BJ (cell line): ENCODE measurements at regions not wholly inside any gene's neighbourhood (a gene's known extent, or its start where the extent isn't known, plus 50 kb on each side); places are given as distances from the start of the nearest gene placed in this dataset.
"Not testable (repeated sequence)": the region's sequence is repeated elsewhere in the genome, so short reads cannot be mapped to it uniquely, and the experiment has no call there.

Source experiments
- CTCF ChIA-PET: fragments of 350-600 bp; formaldehyde crosslinking; extraction: SDS; loops from one replicate; lab custom pipeline; 2021; ENCODE audit warnings: antibody characterized with exemption, inconsistent platforms; lab: Yijun Ruan, JAX
- POLR2A ChIA-PET: fragments of 300-600 bp; sonication (Branson Sonifier 250); formaldehyde crosslinking; extraction: SDS; loops from one replicate; lab custom pipeline; 2021; ENCODE audit warnings: antibody characterized with exemption; lab: Charles Lee
- DNase-seq: peaks from one replicate; pipeline ENCODE4 v3.0.0-alpha.2; 2011; ENCODE audit warnings: low read depth
- H3K27me3 ChIP-seq: 2 replicates; pipeline ENCODE4 v1.6.0; 2011; ENCODE audit warnings: low read length; ENCODE audit not compliant: control insufficient read depth, insufficient read depth
- H3K36me3 ChIP-seq: 2 replicates; pipeline ENCODE4 v1.5.1; 2011; ENCODE audit warnings: low read length; ENCODE audit not compliant: control insufficient read depth, insufficient read depth
- H3K4me3 ChIP-seq: 2 replicates; pipeline ENCODE4 v1.5.1; 2011; ENCODE audit warnings: low read depth, mild to moderate bottlenecking, control low read depth, low read length
- TF ChIP-seq, protein P1 (sequence below): IDR thresholded peaks from 2 replicates; pipeline ENCODE4 v1.5.1; 2011; ENCODE audit warnings: low read depth, mild to moderate bottlenecking, control low read depth, inconsistent platforms, low read length, moderate library complexity; ENCODE audit not compliant: insufficient read depth

DNA sequence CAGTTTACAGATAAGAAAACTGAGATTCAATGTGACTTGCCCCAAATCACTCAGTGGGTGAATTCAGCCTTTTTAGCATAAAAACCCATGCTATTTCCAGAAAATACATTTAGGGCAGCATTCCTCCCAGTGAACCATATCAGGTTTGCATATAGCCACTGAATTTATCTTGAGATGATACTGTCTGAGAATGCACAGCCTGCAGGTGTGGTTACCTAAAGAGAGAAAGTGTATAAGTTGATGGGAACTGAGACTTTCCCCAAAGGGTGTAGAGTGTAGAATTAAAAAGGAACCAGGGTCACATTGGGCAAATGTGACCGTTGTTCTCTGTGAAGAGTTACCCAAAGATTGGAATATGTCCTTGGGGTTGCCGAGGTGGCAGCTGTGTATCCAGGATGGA lies 100.0 kb upstream of the PIK3R1 start:
- DNase-seq: no peak
- Histone ChIP-seq H3K27me3 (no peaks in the 10 kb centered on the region), H3K36me3 (no peaks in the 10 kb centered on the region), H3K4me3 (no peak overlapping the region)
- TF ChIP-seq, protein P1, sequence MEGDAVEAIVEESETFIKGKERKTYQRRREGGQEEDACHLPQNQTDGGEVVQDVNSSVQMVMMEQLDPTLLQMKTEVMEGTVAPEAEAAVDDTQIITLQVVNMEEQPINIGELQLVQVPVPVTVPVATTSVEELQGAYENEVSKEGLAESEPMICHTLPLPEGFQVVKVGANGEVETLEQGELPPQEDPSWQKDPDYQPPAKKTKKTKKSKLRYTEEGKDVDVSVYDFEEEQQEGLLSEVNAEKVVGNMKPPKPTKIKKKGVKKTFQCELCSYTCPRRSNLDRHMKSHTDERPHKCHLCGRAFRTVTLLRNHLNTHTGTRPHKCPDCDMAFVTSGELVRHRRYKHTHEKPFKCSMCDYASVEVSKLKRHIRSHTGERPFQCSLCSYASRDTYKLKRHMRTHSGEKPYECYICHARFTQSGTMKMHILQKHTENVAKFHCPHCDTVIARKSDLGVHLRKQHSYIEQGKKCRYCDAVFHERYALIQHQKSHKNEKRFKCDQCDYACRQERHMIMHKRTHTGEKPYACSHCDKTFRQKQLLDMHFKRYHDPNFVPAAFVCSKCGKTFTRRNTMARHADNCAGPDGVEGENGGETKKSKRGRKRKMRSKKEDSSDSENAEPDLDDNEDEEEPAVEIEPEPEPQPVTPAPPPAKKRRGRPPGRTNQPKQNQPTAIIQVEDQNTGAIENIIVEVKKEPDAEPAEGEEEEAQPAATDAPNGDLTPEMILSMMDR: no peak
- POLR2A ChIA-PET: no interaction called here
- CTCF ChIA-PET: interaction anchor here (0.9 kb wide), 1 partner anchor 15 kb away, joined by 3 read pairs; no protein-coding TSS in a partner anchor

DNA sequence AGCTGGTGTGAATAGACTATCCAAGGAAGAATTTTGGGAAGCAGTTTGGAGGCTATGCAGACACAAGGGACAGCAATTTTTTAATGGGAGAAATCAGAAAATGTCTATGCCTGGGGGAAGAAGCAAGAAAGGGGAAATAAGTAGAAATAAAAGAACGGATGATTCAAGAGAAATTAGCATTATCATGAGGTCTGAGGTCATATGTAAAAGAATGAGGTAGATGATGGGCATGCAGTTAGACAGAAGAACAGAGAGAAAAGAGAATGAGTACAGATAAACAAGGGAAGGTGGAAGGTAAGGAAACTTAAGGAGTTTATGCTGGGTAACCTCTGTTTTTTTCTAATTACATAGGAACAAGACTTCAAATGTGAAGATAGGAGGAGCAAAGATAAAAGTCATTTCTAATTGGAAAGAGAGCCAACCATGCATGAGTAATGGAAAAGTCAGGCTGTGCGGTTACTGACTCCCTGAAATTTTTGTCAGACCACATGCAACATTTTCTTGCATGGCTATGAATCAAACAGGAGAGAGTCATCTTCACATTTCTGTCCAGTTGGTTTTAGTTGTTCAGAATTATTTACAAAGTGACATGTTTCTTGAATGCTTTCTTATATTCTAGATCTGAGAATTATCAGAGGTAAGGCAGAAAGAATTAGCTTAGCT lies 101.0 kb upstream of the PIK3R1 start:
- TF ChIP-seq, protein P1: no peak
- Histone ChIP-seq H3K4me3 (no peak overlapping the region), H3K27me3 (no peaks in the 10 kb centered on the region), H3K36me3 (no peaks in the 10 kb centered on the region)
- POLR2A ChIA-PET: no interaction called here
- DNase-seq: peak; percentile 83
- CTCF ChIA-PET: interaction anchor here (0.5 kb wide), 1 partner anchor 74 kb away, joined by 3 read pairs; no protein-coding TSS in a partner anchor

DNA sequence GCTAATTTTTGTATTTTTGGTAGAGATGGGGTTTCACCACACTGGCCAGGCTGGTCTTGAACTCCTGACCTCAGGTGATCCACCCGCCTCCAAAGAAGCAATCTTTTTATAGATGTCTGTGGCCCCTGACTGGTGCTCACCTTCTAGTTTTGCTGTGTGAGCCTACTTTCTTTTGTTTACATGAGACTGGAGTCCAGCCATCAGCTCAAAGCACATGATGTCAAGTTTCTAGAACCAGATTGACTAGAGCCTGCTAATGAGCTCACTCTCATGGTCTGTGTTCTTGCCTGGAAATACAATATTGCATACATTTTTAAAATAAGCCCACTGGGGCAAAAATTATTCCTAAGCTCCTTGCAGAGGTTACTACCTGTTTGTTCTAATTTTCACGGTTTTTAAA lies 102.9 kb upstream of the PIK3R1 start:
- H3K27me3 ChIP-seq: no peaks in the 10 kb centered on the region
- H3K4me3 ChIP-seq: no peak overlapping the region
- CTCF ChIA-PET: interaction anchor here (0.6 to 0.8 kb wide), 2 partner anchors 30 to 77 kb away, joined by 3 read pairs; no protein-coding TSS in a partner anchor
- H3K36me3 ChIP-seq: no peaks in the 10 kb centered on the region
- TF ChIP-seq, protein P1: no peak
- POLR2A ChIA-PET: no interaction called here
- DNase-seq: no peak

DNA sequence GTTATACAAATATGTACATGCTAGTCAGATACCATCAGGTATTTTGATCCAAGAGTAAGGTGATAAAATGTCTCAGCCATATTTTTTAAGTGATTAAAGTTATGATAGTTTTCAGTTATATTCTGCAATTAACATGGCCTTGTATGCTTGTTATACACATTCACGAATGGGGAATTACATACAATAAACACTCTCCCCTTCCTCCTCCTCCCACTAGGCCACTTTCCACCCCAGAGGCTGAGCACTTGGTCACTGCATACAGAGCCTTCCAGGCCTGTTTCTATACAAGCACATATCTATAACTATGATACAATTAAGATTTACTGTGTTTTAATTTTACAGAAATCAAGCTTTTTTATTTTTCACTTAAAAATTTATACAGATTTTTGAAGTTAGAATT lies 104.7 kb upstream of the PIK3R1 start:
- CTCF ChIA-PET: no interaction called here

DNA sequence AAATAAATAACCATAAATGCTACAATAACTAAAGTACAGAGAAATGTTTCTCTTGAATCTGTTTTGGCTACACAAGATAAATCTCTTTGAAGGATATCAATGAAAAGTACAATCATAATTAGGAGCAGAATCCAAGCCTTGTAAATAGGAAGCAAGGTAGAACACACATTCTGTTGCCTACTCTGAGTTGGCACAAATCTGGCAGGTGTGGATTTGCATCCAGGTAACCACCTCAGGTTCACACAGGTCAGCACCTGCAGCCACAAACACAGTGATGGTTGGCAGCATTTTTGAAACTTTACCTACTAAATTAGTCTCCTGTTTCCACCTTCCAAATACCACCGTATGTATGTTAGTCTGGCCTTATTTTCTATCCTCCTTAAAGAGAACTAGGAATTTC lies 105.3 kb upstream of the PIK3R1 start:
- POLR2A ChIA-PET: no interaction called here
- TF ChIP-seq, protein P1: no peak
- DNase-seq: no peak
- CTCF ChIA-PET: no interaction called here
- Histone ChIP-seq H3K36me3 (no peaks in the 10 kb centered on the region), H3K4me3 (no peak overlapping the region), H3K27me3 (no peaks in the 10 kb centered on the region)

More for the DNA sequence above, 104.7 kb upstream of the PIK3R1 start:
- Histone ChIP-seq H3K27me3 (no peaks in the 10 kb centered on the region), H3K36me3 (no peaks in the 10 kb centered on the region), H3K4me3 (no peak overlapping the region)
- POLR2A ChIA-PET: no interaction called here
- no peak for DNase-seq
- TF ChIP-seq, protein P1: no peak

DNA sequence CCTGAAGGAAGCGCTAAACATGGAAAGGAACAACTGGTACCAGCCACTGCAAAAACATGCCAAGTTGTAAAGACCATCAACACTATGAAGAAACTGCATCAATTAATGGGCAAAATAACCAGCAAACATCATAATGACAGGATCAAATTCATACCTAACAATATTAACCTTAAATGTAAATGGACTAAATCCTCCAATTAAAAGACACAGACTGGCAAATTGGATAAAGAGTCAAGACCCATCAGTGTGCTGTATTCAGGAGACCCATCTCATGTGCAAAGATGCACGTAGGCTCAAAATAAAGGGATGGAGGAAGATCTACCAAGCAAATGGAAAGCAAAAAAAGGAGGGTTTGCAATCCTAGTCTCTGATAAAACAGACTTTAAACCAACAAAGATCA lies 111.3 kb upstream of the PIK3R1 start:
- POLR2A ChIA-PET, DNase-seq, CTCF ChIA-PET, H3K36me3 ChIP-seq, H3K27me3 ChIP-seq, H3K4me3 ChIP-seq: not testable (repeated sequence)

DNA sequence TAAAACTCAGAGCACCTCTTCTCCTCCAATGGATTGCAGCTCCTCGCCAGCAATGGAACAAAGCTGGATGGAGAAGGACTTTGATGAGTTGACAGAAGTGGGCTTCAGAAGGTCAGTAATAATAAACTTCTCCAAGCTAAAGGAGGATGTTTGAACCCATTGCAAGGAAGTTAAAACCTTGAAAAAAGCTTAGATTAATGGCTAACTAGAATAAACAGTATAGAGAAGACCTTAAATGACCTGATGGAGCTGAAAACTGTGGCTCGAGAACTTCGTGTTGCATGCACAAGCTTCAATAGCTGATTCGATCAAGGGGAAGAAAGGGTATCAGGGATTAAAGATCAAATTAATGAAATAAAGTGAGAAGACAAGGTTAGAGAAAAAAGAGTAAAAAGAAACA lies 112.3 kb upstream of the PIK3R1 start:
- H3K4me3 ChIP-seq, H3K36me3 ChIP-seq, H3K27me3 ChIP-seq, CTCF ChIA-PET, POLR2A ChIA-PET, DNase-seq: not testable (repeated sequence)
